ENCODE measurements at regions not wholly inside any gene's neighbourhood (a gene's known extent, or its start where the extent isn't known, plus 50 kb on each side); places are given as distances from the start of the nearest gene placed in this dataset.

DNA sequence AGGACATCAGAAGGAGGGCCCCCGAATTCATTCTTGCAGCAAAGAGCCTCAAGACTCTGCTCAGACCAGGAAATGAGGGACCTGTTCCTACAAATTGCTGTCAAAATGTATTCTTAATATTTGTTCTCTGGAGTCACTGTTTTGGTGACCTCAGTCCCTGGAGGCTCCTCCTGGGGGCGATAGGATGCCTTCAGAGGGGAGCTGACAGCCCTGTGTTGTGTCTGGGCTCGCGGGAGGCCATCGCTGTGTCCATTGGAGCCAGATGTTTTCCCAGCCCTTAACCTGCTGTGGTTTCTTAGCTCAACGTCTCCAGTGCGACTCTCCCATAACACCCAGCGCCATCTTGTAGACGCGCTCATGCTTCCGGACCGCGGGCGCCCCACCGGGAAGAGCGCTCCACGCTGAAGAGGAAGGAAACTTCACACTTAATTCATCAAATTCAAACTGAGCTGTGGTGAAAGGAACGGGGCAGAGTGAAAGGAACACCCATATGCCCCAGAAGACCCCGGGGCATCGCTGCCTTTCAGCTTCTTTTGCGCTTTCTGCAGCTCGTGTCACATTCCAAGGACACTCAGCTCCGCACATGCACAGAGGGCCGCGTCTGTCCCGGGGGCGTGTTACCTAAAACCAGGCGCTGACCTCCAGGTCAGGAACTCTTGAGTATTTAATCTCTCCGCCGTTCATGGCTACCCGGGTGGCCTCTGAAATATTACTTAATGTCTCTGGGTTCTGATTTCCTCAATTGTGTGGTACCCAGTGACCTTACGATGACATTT lies 112.3 kb upstream of the GDNF start:
- H3K27ac Mint-ChIP-seq, result no peak overlapping the region
- peak; percentile 60 for ATAC-seq
- no peaks in the 10 kb centered on the region for H3K36me3 Mint-ChIP-seq (ENCODE audit: low read depth)
- Histone ChIP-seq H3K27me3 (ENCODE audit: insufficient read depth) (no peaks in the 10 kb centered on the region), H3K79me2 (replicated peaks; ENCODE audit: insufficient read depth) (no peaks in the 10 kb centered on the region), H2AFZ (peak overlapping the region; percentile 85; the same call in 1 of the 2 replicates), H3K36me3 (ENCODE audit: insufficient read depth) (no peaks in the 10 kb centered on the region), H3K27ac (ENCODE audit: low read depth) (no peak overlapping the region), H4K20me1 (replicated peaks; ENCODE audit: insufficient read depth) (no peaks in the 10 kb centered on the region), H3K9me2 (ENCODE audit: insufficient read depth) (peaks cover 12% of the 10 kb centered on the region), H3K4me1 (ENCODE audit: insufficient read depth) (no peaks in the 10 kb centered on the region), H3F3A (replicated peaks; ENCODE audit: low read depth) (no peaks in the 10 kb centered on the region), H3K4me3 (no peak overlapping the region), H3K4me2 (no peak overlapping the region)
- H3K27me3 Mint-ChIP-seq (ENCODE audit: insufficient read depth, low read depth, poor library complexity), result no peaks in the 10 kb centered on the region
- TF ChIP-seq JUNB (IDR thresholded peaks at IDR 0.05; ENCODE audit: unreplicated experiment), result no peak
- TF ChIP-seq, protein P1, sequence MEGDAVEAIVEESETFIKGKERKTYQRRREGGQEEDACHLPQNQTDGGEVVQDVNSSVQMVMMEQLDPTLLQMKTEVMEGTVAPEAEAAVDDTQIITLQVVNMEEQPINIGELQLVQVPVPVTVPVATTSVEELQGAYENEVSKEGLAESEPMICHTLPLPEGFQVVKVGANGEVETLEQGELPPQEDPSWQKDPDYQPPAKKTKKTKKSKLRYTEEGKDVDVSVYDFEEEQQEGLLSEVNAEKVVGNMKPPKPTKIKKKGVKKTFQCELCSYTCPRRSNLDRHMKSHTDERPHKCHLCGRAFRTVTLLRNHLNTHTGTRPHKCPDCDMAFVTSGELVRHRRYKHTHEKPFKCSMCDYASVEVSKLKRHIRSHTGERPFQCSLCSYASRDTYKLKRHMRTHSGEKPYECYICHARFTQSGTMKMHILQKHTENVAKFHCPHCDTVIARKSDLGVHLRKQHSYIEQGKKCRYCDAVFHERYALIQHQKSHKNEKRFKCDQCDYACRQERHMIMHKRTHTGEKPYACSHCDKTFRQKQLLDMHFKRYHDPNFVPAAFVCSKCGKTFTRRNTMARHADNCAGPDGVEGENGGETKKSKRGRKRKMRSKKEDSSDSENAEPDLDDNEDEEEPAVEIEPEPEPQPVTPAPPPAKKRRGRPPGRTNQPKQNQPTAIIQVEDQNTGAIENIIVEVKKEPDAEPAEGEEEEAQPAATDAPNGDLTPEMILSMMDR (conservative IDR thresholded peaks at IDR 0.05; ENCODE audit: low read depth in 2 of 2), result peak; percentile 45 to 67
- no peak for TF ChIP-seq EZH2 (IDR thresholded peaks at IDR 0.05; ENCODE audit: low read depth, unreplicated experiment)
- TF ChIP-seq, protein P2, sequence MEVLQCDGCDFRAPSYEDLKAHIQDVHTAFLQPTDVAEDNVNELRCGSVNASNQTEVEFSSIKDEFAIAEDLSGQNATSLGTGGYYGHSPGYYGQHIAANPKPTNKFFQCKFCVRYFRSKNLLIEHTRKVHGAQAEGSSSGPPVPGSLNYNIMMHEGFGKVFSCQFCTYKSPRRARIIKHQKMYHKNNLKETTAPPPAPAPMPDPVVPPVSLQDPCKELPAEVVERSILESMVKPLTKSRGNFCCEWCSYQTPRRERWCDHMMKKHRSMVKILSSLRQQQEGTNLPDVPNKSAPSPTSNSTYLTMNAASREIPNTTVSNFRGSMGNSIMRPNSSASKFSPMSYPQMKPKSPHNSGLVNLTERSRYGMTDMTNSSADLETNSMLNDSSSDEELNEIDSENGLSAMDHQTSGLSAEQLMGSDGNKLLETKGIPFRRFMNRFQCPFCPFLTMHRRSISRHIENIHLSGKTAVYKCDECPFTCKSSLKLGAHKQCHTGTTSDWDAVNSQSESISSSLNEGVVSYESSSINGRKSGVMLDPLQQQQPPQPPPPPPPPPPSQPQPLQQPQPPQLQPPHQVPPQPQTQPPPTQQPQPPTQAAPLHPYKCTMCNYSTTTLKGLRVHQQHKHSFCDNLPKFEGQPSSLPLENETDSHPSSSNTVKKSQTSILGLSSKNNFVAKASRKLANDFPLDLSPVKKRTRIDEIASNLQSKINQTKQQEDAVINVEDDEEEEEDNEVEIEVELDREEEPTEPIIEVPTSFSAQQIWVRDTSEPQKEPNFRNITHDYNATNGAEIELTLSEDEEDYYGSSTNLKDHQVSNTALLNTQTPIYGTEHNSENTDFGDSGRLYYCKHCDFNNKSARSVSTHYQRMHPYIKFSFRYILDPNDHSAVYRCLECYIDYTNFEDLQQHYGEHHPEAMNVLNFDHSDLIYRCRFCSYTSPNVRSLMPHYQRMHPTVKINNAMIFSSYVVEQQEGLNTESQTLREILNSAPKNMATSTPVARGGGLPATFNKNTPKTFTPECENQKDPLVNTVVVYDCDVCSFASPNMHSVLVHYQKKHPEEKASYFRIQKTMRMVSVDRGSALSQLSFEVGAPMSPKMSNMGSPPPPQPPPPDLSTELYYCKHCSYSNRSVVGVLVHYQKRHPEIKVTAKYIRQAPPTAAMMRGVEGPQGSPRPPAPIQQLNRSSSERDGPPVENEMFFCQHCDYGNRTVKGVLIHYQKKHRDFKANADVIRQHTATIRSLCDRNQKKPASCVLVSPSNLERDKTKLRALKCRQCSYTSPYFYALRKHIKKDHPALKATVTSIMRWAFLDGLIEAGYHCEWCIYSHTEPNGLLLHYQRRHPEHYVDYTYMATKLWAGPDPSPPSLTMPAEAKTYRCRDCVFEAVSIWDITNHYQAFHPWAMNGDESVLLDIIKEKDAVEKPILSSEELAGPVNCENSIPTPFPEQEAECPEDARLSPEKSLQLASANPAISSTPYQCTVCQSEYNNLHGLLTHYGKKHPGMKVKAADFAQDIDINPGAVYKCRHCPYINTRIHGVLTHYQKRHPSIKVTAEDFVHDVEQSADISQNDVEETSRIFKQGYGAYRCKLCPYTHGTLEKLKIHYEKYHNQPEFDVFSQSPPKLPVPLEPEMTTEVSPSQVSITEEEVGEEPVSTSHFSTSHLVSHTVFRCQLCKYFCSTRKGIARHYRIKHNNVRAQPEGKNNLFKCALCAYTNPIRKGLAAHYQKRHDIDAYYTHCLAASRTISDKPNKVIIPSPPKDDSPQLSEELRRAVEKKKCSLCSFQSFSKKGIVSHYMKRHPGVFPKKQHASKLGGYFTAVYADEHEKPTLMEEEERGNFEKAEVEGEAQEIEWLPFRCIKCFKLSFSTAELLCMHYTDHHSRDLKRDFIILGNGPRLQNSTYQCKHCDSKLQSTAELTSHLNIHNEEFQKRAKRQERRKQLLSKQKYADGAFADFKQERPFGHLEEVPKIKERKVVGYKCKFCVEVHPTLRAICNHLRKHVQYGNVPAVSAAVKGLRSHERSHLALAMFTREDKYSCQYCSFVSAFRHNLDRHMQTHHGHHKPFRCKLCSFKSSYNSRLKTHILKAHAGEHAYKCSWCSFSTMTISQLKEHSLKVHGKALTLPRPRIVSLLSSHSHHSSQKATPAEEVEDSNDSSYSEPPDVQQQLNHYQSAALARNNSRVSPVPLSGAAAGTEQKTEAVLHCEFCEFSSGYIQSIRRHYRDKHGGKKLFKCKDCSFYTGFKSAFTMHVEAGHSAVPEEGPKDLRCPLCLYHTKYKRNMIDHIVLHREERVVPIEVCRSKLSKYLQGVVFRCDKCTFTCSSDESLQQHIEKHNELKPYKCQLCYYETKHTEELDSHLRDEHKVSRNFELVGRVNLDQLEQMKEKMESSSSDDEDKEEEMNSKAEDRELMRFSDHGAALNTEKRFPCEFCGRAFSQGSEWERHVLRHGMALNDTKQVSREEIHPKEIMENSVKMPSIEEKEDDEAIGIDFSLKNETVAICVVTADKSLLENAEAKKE (CRISPR knock-in tag; IDR thresholded peaks at IDR 0.05), result no peak
- peak; percentile 50 for DNase-seq (ENCODE audit: low spot score)
- no peak overlapping the region for H3K4me3 Mint-ChIP-seq
- no peaks in the 10 kb centered on the region; the same call in 2 of the 3 replicates for H3K9me3 Mint-ChIP-seq
- H3K4me1 Mint-ChIP-seq, result no peaks in the 10 kb centered on the region
